ENCODE measurements at regions not wholly inside any gene's neighbourhood (a gene's known extent, or its start where the extent isn't known, plus 50 kb on each side); places are given as distances from the start of the nearest gene placed in this dataset.

GRCh38 chr5:17829456-17829855 is 195.2 kb downstream of the TAF11L14 start:
- TF ChIP-seq CTCF (conservative IDR thresholded peaks at IDR 0.05; ENCODE audit: low read depth in 2 of 2) (no peak), EZH2phosphoT487 (IDR thresholded peaks at IDR 0.05; ENCODE audit: unreplicated experiment) (no peak), POLR2AphosphoS5 (IDR thresholded peaks at IDR 0.05; ENCODE audit: low read depth) (no peak), CREB1 (CRISPR knock-in tag; IDR thresholded peaks at IDR 0.05; ENCODE audit: low read depth) (no peak), REST (IDR thresholded peaks at IDR 0.05; ENCODE audit: unreplicated experiment) (no peak), EZH2 (IDR thresholded peaks at IDR 0.05; ENCODE audit: low read depth, unreplicated experiment) (no peak), ZNF331 (CRISPR knock-in tag; IDR thresholded peaks at IDR 0.05; ENCODE audit: low read depth) (no peak), JUNB (IDR thresholded peaks at IDR 0.05; ENCODE audit: unreplicated experiment) (no peak), ZNF114 (CRISPR knock-in tag; IDR thresholded peaks at IDR 0.05) (no peak), ZNF462 (CRISPR knock-in tag; IDR thresholded peaks at IDR 0.05) (no peak)
